ENCODE measurements at regions not wholly inside any gene's neighbourhood (a gene's known extent, or its start where the extent isn't known, plus 50 kb on each side); places are given as distances from the start of the nearest gene placed in this dataset.

- DNase-seq (ENCODE audit: low read depth) = no peak
- in situ Hi-C loops (cut with HindIII; ENCODE audit: low sequenced_read_pairs) = no loop called here
- no peak for TF ChIP-seq CTCF (IDR thresholded peaks at IDR 0.05; ENCODE audit: low read depth, low read length, missing control alignments)
- H3K4me3 ChIP-seq (ENCODE audit: low read depth, low read length) = no peak overlapping the region
Measured at GRCh38 chr2:150126839-150127238, 360.6 kb downstream of the RND3 start.

- no peak for TF ChIP-seq CTCF (IDR thresholded peaks at IDR 0.05; ENCODE audit: low read depth, low read length, missing control alignments)
- in situ Hi-C loops (cut with HindIII; ENCODE audit: low sequenced_read_pairs) = no loop called here
- H3K4me3 ChIP-seq (ENCODE audit: low read depth, low read length) = no peak overlapping the region
- DNase-seq (ENCODE audit: low read depth) = no peak
Measured at GRCh38 chr2:150126143-150126740, 361.2 kb downstream of the RND3 start.

GRCh38 chr2:150125708-150126107 lies 361.8 kb downstream of the RND3 start:
- peak; percentile 36 for TF ChIP-seq CTCF (IDR thresholded peaks at IDR 0.05; ENCODE audit: low read depth, low read length, missing control alignments)
- H3K4me3 ChIP-seq (ENCODE audit: low read depth, low read length) = no peak overlapping the region
- no peak for DNase-seq (ENCODE audit: low read depth)
- in situ Hi-C loops (cut with HindIII; ENCODE audit: low sequenced_read_pairs) = no loop called here

- no peak for DNase-seq (ENCODE audit: low read depth)
- H3K4me3 ChIP-seq (ENCODE audit: low read depth, low read length) = no peak overlapping the region
- TF ChIP-seq CTCF (IDR thresholded peaks at IDR 0.05; ENCODE audit: low read depth, low read length, missing control alignments) = no peak
- in situ Hi-C loops (cut with HindIII; ENCODE audit: low sequenced_read_pairs) = no loop called here
Measured at GRCh38 chr2:150125188-150125587, 362.3 kb downstream of the RND3 start.

- DNase-seq (ENCODE audit: low read depth) = no peak
- H3K4me3 ChIP-seq (ENCODE audit: low read depth, low read length) = no peak overlapping the region
- TF ChIP-seq CTCF (IDR thresholded peaks at IDR 0.05; ENCODE audit: low read depth, low read length, missing control alignments) = no peak
- in situ Hi-C loops (cut with HindIII; ENCODE audit: low sequenced_read_pairs) = no loop called here
Measured at GRCh38 chr2:150124739-150125138, 362.7 kb downstream of the RND3 start.

GRCh38 chr2:150122871-150123613 lies 364.4 kb downstream of the RND3 start:
- DNase-seq (ENCODE audit: low read depth) = peak; percentile 69
- in situ Hi-C loops (cut with HindIII; ENCODE audit: low sequenced_read_pairs) = no loop called here
- TF ChIP-seq CTCF (IDR thresholded peaks at IDR 0.05; ENCODE audit: low read depth, low read length, missing control alignments) = no peak
- no peak overlapping the region for H3K4me3 ChIP-seq (ENCODE audit: low read depth, low read length)

Data from astrocyte of the cerebellum (primary cell).